Nephron (organoid): ENCODE measurements at regions not wholly inside any gene's neighbourhood (a gene's known extent, or its start where the extent isn't known, plus 50 kb on each side); places are given as distances from the start of the nearest gene placed in this dataset.

Experiments
- H3K27ac Mint-ChIP-seq, 3 experiments: 2 replicates each; pipeline ENCODE4 v1.8.0; 2020; ENCODE audit warnings: mixed read lengths in 3 of 3, mild to moderate bottlenecking in 2 of 3, moderate library complexity in 1 of 3
- H3K27me3 Mint-ChIP-seq: 2 replicates; pipeline ENCODE4 v1.8.0; 2021; ENCODE audit warnings: low read depth, mild to moderate bottlenecking, moderate library complexity, mixed read lengths
- H3K36me3 Mint-ChIP-seq: 2 replicates; pipeline ENCODE4 v1.8.0; 2020; ENCODE audit warnings: low read depth, mixed read lengths
- H3K4me1 Mint-ChIP-seq: 2 replicates; pipeline ENCODE4 v1.8.0; 2020; ENCODE audit warnings: mixed read lengths
- H3K4me3 Mint-ChIP-seq, 3 experiments: 2 replicates each; pipeline ENCODE4 v1.8.0; 2020; ENCODE audit warnings: mild to moderate bottlenecking in 3 of 3, mixed read lengths in 3 of 3, moderate library complexity in 2 of 3
- H3K9me3 Mint-ChIP-seq: 2 replicates; pipeline ENCODE4 v1.8.0; 2020; ENCODE audit warnings: mixed read lengths
- CTCF ChIP-seq, 3 experiments: fragments of 200-600 bp; sonication (generic); IDR thresholded peaks; one replicate each; pipeline ENCODE4 v1.5.0; 2021; ENCODE audit warnings: antibody characterized with exemption in 3 of 3; ENCODE audit not compliant: unreplicated experiment in 3 of 3

GRCh38 chr2:82501217-82501616 is 1957.9 kb downstream of the SUCLG1 start:
- no peak for TF ChIP-seq CTCF (IDR thresholded peaks at IDR 0.05; ENCODE audit: unreplicated experiment in 3 of 3)
- Mint-ChIP-seq H3K36me3 (no peaks in the 10 kb centered on the region), H3K4me1 (no peaks in the 10 kb centered on the region), H3K27ac (no peak overlapping the region), H3K9me3 (peaks cover 16% of the 10 kb centered on the region), H3K27me3 (peaks cover 3% of the 10 kb centered on the region), H3K4me3 (no peak overlapping the region)

GRCh38 chr2:82498777-82499443 is 1960.2 kb downstream of the SUCLG1 start:
- Mint-ChIP-seq H3K27ac (no peak overlapping the region), H3K4me3 (no peak overlapping the region)

GRCh38 chr2:82494739-82495138 is 1964.3 kb downstream of the SUCLG1 start:
- TF ChIP-seq CTCF (IDR thresholded peaks at IDR 0.05; ENCODE audit: unreplicated experiment in 3 of 3), result no peak
- Mint-ChIP-seq H3K4me3 (no peak overlapping the region), H3K9me3 (peaks cover 6% of the 10 kb centered on the region), H3K4me1 (no peaks in the 10 kb centered on the region), H3K27ac (no peak overlapping the region), H3K36me3 (no peaks in the 10 kb centered on the region), H3K27me3 (peaks cover 3% of the 10 kb centered on the region)

More at GRCh38 chr2:82498777-82499443, 1960.2 kb downstream of the SUCLG1 start:
- Mint-ChIP-seq H3K9me3 (peaks cover 16% of the 10 kb centered on the region), H3K36me3 (no peaks in the 10 kb centered on the region), H3K27me3 (peaks cover 3% of the 10 kb centered on the region), H3K4me1 (no peaks in the 10 kb centered on the region)
- TF ChIP-seq CTCF (IDR thresholded peaks at IDR 0.05; ENCODE audit: unreplicated experiment in 3 of 3), result no peak

GRCh38 chr2:82491591-82491990 is 1967.5 kb downstream of the SUCLG1 start:
- Mint-ChIP-seq H3K9me3 (peaks cover 6% of the 10 kb centered on the region), H3K27me3 (no peaks in the 10 kb centered on the region), H3K4me1 (no peaks in the 10 kb centered on the region), H3K36me3 (no peaks in the 10 kb centered on the region), H3K4me3 (no peak overlapping the region), H3K27ac (no peak overlapping the region)
- TF ChIP-seq CTCF (IDR thresholded peaks at IDR 0.05; ENCODE audit: unreplicated experiment in 3 of 3), result no peak

GRCh38 chr2:82487354-82487753 is 1971.7 kb downstream of the SUCLG1 start:
- no peaks in the 10 kb centered on the region for H3K27me3 Mint-ChIP-seq
- no peak for TF ChIP-seq CTCF (IDR thresholded peaks at IDR 0.05; ENCODE audit: unreplicated experiment in 3 of 3)
- no peaks in the 10 kb centered on the region for H3K36me3 Mint-ChIP-seq

GRCh38 chr2:82485701-82486100 is 1973.4 kb downstream of the SUCLG1 start:
- Mint-ChIP-seq H3K27me3 (no peaks in the 10 kb centered on the region), H3K9me3 (no peaks in the 10 kb centered on the region), H3K4me1 (no peaks in the 10 kb centered on the region), H3K27ac (no peak overlapping the region), H3K4me3 (no peak overlapping the region), H3K36me3 (no peaks in the 10 kb centered on the region)
- TF ChIP-seq CTCF (IDR thresholded peaks at IDR 0.05; ENCODE audit: unreplicated experiment in 3 of 3), result no peak

More at GRCh38 chr2:82487354-82487753, 1971.7 kb downstream of the SUCLG1 start:
- no peak overlapping the region for H3K4me3 Mint-ChIP-seq
- no peak overlapping the region for H3K27ac Mint-ChIP-seq
- H3K4me1 Mint-ChIP-seq, result no peaks in the 10 kb centered on the region
- H3K9me3 Mint-ChIP-seq, result peaks cover 4% of the 10 kb centered on the region
